ENCODE measurements at regions not wholly inside any gene's neighbourhood (a gene's known extent, or its start where the extent isn't known, plus 50 kb on each side); places are given as distances from the start of the nearest gene placed in this dataset.

DNA sequence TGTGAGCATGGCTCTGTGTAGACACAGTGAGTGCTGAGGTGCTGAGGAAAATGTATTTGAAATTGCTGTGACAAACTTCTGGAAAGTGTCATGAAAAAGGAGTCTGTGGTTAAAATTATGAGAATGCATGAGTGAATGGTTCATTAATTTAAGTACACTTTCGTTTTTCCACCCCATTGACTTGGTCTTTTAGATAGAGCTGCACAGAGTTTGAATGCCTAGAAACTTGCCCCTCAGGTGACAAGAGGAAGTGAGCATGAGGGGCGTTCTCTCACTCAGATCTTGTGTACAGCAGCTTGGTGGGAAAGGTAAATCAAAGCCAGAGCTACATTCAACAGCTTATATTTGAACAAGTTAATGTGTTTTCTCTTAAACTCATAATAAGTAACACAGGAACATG lies 296.8 kb downstream of the WDR72 start:
- no peak for DNase-seq (ENCODE audit: low spot score)

DNA sequence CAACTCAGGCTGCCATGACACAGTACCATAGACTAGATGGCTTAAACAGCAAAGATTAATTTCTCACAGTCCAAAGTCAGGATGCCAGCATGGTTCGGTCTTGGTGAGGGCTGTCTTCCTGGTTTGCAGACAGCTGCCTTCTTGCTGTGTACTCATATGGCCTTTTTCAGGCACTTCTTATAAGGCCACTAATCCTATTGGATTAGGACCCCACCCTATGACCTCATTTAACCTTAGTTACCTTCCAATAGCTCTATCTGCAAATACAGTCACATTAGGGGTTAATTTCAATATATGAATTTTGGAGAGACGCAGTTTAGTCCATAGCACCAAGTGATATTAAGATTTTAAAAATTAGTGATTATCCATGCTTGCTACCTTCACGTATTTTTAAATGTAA lies 297.8 kb downstream of the WDR72 start:
- DNase-seq (ENCODE audit: low spot score) = no peak

DNA sequence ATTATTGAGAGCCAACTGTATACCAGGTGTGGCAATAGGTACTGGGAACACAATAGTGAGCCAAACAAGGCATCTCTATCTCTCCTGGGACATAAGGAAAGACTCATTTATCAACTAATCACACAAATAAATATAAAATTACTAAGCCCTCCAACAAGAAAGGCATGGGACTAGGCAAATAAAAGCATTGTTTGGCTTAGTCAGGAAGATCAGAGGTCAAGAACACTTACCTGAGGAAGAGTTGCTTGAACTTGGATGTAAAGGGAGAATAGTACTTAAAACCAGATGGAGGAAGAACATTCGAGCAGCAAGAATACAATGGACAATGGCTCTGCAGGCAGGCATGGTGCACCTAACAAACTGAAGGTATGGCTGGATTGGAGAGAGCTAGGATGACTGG lies 300.7 kb downstream of the WDR72 start:
- no peak for DNase-seq (ENCODE audit: low spot score)

DNA sequence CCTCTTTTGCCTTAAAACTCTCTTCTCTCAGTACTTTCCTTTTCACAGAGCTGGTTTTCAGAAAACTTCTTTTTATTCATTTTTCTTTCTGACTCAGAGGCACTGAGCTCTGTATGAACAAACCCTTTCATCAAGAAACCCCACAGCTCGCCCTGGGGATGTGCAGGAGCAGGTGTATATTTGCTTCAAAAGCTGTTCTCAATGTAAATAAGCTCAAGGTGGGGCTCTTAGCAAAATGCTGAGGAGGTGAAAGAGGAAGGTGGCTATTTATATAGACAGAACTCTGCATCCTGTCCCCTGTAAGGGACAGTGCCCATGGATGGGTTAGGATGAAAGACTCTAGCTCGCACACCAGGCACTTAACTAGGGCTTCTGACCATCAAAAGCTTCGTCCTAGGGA lies 302.0 kb downstream of the WDR72 start:
- no peak for DNase-seq (ENCODE audit: low spot score)

DNA sequence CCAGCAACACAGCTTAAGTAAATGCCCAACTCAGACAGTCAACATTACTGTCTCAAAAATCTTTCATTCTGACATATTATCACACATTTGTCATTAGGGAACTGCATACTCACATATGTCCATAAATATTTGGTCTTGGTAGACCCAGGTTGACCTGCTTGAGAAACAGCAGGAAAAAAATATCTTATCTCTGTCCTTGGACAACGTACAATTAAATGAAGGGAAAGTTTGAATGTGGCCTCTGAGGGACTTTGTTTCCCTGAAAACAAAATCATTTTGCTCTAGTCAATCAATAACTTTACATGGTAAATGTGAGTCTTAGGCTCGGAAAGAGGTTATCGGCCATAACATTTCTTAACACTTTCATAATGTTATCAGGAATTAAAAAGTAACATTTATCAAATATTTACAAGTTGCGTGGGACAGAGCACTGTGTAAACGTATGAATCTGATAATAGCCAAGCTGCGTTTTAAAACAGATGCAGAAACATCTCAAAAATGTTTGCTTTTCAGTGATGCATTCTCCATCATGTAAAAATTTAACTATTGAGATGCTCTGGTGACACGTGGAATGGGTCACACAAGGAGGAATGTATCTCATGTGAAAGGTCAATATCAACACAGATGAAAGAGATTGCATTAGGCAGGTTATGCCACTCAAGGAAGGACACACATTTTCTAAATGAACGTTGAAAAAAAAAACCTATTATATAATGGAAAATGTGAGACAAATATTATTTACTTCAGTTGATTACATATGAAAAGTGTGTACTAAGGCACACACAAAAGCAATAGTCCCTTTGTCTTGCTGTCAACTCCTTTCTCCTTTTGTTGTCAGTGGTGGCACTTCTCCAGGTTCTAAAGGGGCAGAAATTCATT lies 304.4 kb downstream of the WDR72 start:
- no peak for DNase-seq (ENCODE audit: low spot score)

DNA sequence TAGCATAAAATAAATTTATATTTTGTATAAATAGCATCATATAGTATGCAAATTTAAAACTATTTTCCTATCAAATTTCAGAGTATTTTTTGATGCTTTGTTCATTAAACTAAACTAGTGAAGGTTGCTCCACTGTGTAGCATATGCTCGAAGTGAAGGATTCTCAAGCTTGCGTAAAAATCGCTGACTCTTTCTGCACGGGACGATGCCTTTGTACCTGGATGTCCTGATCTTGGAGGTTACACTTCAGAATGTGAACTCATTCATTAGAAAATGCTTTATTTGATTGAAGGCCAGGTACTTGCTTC lies 305.0 kb downstream of the WDR72 start:
- no peak for DNase-seq (ENCODE audit: low spot score)

DNA sequence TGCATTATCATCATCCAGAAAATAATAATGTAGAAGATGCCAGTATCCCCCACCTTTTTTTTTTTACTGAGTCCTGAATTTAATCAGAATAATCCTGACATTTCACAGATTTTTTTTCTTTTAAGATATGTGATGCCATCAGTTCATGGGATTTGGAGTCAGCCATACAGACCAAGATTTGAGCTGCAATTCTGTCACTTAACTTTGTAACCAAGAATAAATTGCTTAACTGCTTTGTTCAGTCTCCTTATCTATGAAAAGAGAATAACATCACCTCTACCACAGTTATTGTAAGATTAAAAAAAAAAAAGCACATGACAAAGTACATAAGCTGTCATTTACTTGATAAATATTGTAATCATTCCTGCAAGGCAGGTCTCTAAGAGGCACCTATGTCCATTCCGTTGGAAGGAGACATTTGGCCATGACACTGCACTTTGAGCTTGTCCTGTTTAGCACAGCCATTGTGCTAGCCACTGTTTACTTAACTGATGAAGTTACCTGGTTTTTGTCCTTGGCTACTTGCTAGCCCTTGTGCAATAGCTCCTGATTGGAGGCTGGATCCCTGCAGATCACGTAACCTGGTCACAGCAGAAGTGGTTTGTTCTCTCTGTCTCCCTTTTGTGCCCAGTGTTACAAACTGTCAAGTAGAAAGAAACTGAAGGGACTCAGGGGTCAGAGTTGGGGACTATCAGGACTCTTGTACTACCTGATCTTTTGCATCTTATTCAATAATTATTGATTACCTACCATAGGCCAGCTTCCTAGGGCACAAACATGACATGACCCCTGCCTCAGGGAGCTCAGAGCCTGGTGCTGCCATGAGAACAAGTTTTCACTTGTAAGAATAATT lies 306.0 kb downstream of the WDR72 start:
- no peak for DNase-seq (ENCODE audit: low spot score)

DNA sequence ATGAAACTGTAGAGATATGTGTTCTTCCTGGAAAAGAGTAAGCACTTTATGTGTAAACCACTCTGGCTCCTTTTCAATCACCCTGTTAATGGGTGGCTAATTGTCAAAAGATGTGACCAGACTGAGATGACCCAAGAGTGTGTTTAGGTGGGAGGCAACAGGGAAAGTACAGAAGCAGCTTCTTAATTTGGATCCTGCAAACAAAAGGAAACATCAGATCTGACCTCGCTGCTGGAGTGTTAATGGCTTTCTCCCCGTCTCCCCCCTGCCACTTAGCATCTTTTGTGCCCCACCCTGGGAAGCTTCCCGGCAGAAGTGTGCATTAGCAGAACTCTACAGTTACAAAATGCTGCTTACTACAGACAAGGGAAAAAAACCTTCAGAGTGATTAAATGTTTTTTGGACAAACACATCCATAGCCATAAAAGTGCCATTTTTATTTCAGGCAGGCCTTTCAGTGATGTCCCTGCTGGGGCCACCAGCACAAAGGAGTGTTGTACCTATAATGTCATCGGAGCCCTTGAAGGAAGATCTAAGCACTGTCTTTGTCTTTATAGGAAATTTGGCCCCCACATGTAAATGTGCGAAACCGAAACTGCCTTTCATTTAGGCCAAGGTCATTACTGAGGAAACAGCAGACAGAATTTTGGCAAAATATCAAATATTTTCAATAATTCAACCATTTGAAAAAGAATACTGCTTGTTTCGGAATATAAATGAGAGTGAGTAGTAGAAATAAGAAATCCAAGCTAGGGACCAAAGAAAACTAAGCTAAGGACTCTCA lies 311.0 kb downstream of the WDR72 start:
- DNase-seq (ENCODE audit: low spot score) = no peak

DNA sequence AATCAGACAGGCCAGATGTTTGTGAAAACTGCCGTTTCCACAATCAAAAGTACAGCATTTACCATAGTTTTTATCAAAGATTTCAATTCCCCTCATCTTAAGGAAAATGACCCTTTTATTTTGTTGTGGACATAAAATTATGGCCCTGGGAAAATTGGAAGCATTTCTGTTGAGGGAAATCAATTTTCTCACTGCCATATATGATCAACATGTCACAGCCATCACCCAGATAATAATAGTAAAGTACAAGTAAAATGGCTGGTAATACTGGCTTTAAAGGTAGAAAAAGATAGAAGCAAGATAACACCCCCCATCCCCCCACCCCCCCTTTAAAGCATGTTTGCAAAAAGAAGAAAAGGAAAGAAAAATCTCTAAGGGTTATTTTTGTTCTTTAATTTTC lies 311.7 kb downstream of the WDR72 start:
- no peak for DNase-seq (ENCODE audit: low spot score)

DNA sequence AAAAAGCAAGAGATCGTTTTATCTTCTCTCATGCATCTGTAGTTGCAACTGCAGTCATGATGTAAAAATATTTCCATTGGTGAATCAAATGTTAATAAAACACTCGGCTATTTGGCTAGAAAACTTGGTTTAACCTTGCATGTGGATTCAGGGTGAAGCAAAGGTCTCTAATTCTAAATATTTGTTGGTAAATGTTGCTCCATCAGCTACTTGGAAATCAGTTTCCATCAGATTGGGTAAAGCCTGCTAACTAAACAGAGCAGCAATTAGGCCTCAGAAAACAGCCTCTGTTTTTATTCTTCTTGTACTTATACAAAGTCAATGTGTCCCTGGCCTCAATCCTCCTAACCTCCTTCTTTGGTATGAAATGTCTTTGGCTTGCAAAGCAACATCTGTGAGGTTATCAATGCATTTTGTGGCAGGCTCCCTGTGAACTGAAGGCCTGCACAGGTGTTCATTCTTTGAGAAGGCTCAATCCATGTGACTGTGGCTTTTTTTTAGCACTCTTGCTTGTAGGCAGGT lies 312.3 kb downstream of the WDR72 start:
- DNase-seq (ENCODE audit: low spot score) = no peak

DNA sequence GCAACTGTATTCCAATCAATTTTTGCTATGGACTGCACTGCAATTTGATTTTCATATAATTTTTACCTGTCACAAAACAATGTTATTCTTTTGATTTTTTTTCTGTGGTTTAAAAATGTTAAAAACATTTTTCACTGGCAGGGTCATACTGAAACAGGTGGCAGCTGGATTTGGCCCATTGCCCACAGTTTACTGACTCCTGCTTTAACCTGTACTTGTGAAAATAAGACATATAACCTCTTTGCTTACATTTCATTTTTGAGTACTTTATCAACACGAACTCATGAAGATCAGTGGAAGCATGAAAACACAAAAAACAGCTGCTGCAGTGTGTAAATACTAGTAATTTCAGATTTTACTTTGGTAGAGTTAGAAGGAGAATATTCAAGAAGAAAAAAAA lies 313.1 kb downstream of the WDR72 start:
- DNase-seq (ENCODE audit: low spot score) = no peak

DNA sequence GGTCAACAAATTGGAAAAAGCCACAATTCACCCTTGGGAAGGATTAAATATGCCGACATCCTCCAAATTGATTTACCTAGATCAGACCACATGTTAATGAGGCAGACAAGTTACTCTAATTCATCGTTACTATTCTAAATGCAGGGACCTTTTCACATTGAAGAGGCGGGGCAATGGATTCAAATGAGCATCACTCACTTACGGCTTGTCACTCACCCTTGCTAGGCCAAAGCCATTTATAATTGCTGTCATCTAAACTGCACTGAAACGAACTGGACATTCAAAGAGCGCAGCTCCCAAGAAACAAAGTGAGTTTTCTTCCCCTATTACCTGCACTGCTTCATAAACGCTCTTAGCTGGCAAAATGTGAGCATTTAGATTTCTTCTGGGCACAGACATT lies 313.9 kb downstream of the WDR72 start:
- DNase-seq (ENCODE audit: low spot score) = no peak

DNA sequence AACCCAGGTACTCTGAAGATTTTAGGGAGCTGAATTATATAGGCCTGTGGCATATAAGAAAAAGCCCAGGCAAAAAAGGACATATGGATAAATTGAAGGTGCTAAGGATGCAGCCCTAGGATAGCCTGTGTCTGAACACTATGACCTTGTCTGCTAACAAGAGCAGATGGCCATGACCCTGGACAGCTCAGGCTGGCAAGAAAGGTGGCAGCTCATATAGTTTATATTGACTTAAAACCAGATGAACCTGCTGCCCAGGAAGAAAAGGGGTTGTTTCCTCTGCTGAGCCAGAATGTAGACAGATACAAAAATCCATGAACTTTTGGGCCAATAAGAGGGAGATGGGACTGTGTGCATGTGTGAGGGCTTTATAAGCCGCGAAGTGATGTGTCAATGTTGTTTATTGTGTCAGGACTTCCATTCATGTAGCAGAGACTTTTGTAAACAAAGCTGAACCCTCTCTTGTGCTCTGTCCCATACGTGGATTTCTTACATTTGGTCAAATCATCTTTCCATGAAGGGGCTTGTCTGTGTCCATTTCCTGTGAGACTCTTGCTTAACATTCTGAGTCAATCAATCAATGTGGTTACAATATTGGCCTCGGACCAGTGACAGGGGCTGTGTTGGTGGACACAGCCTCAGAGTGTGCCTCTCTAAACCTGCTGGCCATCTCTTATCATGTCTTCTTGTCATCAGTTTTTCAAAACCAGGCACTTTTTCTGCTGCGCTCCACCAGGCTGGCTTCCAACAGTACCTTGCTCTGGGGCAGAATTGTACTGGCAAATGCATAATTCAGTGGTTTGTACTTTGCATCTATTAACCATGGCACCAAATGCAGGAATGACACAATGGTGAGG lies 321.2 kb downstream of the WDR72 start:
- DNase-seq (ENCODE audit: low spot score) = no peak

DNA sequence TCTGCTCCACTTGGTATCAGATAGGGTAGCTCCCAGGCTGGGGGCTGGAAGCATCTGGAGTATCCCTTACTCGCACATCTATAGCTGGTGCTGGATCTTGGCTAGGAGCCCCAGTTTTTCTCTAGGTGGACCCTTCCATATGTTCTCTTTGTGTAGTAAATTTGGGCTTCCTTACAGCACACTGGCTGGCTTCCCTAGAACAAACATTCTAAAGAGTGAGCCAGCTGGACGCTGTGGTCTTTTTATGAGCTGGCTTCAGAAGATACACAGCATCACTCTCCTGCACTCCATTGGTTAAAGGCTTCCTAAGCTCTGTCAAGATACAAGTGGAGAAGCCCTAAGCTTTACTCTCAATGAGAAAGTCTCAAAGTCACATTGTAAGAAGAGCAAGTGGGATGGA lies 322.1 kb downstream of the WDR72 start:
- DNase-seq (ENCODE audit: low spot score) = no peak

DNA sequence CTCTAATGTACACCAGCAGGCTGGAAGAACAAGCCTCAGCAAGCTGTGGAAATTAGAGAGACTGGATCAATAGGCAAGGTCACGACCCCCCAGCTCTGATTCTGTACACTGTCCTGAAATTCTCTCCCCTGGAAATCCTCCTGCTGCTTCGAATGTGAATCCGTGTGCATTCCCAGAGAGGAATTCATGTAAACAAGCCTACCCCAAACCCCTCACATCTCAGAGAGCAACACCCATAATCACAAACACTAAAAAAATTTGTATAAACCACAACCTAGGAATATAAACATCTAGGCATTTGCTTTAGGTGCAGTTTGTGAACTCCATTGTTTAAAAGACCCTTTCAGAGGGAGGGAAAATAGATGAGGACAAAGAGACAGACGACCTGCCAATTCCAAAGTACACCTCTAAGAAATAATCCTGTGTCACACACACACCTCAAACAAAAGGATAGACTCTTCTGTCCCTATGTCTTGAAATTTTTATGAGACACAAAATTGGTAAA lies 325.2 kb downstream of the WDR72 start:
- no peak for DNase-seq (ENCODE audit: low spot score)

DNA sequence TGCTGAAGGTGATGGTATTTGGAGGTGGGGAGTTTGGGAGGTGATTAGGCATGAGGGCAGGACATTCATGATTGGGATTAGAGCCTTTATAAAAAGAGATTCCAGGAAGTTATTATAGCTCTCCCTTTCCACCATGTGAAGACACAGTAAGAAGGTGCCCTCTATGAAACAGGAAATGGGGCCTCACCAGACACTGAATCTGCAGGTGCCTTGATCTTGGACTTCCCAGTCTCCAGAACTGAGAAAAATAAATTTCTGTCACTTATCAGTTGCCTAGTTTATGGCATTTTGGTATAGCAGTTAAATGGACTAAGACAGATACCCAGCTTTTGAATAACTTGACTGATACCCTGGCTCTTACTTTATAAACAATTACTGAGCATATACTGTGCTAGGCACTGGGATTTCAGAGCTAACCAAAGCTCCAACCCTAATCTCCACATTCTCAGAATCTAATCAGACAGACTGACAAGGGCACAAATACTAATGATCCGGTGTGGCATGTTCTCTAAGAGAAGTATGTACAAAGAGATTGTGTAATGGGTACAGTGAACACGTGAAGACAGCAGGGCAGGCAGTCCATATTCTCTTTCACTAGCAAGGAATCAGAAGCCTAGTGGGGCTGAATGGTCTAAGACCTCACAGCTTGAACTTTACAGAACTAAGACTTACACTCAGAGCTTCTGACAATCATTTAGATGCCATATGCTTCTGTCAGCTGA lies 343.1 kb downstream of the WDR72 start:
- no peak for DNase-seq (ENCODE audit: low spot score)

DNA sequence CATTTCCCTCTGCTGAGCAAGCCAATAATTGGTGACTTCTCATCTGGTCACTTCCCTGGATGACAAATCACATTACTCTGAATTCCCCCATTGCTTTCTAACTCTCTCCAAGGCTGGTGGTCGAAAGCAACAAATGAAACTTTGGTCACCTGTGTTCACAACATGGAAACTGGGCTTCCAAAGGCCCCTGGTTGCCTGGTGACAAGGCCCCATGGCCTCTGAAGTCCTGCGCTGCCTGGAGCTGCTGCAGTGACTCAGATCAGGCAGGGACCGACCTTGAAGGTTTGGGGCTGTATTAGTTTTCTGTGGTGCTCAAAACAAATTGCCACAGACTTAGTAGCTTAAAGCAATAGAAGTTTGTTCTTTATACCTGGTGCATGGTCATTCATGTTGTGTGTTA lies 345.3 kb downstream of the WDR72 start:
- no peak for DNase-seq (ENCODE audit: low spot score)

DNA sequence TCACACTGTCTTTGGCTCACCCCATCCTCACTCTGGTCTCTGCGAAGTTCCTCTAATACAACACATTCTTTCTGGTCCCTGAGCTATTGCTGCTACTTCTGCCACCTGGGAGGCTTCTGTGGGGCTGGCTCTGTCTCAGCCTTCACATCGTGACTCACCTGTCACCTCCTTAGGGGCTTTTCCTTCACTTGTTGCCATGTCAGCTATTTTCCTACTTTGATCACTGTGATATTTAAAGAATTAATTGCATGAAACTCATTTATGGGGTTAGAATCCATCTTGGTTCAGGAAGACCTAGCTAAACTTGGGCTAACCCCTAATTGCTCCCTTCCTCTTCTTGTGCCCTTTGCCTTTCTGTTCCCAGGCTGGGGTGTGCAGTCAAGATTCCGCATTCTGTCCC lies 346.9 kb downstream of the WDR72 start:
- DNase-seq (ENCODE audit: low spot score) = no peak

DNA sequence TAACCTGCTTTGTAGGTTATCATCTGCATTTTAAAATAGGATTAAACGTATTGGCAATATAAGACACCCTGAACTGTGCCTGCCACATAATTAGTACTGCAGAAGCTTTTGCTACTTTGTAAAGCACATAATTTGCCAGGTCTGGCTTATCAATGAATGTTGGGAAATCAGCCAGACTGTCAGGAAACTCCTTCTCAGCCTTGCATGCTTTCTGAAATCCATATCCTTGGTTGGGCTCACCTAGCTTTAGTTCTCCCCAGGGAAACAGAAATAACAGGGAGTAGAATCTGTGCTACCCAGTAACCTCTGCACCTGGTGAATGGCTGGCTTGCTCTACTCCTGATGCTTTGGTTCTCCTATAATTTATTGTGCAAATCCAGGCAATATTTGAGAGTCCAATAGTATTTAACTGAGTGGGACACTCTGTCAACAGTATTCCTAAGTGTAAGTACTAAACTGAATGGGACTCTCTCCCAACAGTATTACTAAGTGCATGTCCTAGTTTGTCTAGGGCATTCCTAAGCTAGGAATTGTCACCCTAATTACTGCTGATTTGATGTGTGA lies 354.5 kb downstream of the WDR72 start:
- no peak for DNase-seq (ENCODE audit: low spot score)

DNA sequence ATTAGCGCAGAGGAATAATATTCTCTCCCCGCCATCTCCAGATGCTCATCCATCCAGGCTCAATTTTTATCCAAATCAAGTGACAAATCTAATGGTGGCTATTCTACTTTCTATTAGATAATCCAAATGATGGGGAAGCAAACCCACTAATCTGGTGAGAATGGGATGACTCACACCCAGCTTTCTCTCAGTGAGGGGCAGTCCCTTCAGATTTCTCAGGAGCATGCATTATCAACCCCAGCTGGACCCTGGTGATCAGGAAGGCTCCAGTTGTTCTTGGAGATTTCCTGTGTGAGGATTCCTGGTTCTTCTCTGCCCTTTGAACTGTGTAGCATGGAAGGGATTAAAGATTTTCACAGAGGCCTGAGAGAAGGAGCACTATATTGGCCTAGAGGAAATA lies 358.0 kb downstream of the WDR72 start:
- no peak for DNase-seq (ENCODE audit: low spot score)
